GM20431 (cell line): ENCODE measurements at regions not wholly inside any gene's neighbourhood (a gene's known extent, or its start where the extent isn't known, plus 50 kb on each side); places are given as distances from the start of the nearest gene placed in this dataset.

Experiments
- in situ Hi-C: fragments of 300-500 bp; cut with MseI, MboI; formaldehyde crosslinking; loops from one replicate; pipeline ENCODE4 v1.15.0; 2020; ENCODE audit warnings: low sequenced_read_pairs; ENCODE audit not compliant: unreplicated experiment

- in situ Hi-C loops, result no loop called here
These were observed 105.3 kb downstream of the SLC6A15 start for GRCh38 chr12:84807249-84807648.

DNA sequence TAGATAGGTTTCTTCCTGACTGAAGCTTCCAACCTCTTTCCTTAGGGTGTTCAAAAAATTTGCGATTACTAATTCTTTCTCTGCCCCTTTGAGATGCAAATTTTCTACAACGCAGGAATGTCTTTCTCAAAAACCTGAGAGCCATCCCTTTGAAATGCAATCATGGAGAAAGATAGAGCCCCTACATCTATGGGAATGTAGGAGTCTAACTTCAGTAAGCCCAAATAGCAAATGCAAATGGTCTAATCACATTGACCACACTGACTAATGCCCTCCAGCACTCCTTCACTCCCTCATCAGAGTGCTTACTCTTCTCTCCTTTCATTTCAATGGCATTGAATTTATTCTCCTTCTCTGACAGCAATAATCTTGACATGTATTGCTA is 107.1 kb downstream of the SLC6A15 start:
- in situ Hi-C loops, result no loop called here

- in situ Hi-C loops, result no loop called here
These were observed 107.7 kb downstream of the SLC6A15 start for GRCh38 chr12:84804691-84805473.

DNA sequence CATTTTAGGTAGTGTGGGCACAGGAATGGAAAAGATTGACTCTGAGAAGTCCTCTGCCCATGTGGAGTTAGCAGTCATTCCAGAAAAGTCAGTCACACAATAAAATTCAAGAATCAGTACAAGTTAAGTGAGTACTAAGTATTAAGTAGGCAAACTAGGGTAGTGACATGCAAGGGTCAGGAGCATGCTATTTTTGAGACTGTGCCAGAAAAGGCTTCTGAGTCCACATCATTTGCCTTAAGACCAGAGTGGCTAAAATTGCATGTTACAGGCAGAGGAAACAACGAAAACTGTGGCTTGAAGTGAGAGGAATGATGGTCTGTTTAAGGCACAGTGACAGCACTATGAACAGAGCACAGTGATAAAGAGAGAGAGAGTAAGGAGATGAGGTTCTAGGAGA is 108.9 kb downstream of the SLC6A15 start:
- in situ Hi-C loops, result no loop called here

DNA sequence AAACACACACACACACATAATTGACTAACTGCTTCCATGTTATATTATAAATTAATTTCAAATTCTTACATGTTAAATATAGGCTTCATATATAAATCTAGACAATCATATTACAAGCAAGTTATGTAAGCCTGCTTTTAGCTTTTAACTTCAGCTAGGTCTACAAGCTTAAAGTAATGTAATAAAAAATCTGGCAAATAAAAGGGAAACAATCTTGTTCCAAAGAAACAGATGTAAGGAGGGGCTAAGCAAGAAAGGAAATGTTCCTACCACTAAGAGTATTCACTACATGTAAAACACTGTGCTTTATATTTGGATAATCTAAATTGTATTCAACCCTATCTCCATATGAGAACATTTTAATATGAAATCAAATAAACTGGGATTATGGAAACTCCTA is 110.4 kb downstream of the SLC6A15 start:
- in situ Hi-C loops, result no loop called here

GRCh38 chr12:84793558-84794367 is 118.8 kb downstream of the SLC6A15 start:
- in situ Hi-C loops, result no loop called here

- in situ Hi-C loops, result no loop called here
These were observed 121.2 kb downstream of the SLC6A15 start for GRCh38 chr12:84791444-84791843.

DNA sequence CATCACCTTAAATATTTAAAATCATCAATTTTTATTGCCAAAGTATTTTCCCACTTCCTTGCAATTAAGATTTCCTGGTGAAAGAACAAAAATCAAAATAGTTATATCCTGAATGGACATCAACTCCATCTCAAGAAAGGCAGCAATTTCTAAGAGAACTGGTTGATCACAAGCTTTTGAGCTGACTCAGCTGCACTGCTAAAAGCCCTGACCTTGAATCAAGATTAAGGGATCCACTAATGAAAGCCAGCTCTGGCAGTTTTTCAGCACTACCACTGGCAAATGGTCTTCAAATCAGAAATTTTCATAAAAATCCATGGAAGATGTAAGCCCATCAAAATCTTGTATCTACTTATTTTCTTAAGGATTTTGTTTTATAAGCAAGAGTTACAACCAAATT is 123.4 kb downstream of the SLC6A15 start:
- in situ Hi-C loops, result no loop called here

- in situ Hi-C loops, result no loop called here
These were observed 125.3 kb downstream of the SLC6A15 start for GRCh38 chr12:84787253-84787652.

GRCh38 chr12:84786622-84787021 is 126.0 kb downstream of the SLC6A15 start:
- in situ Hi-C loops, result no loop called here

DNA sequence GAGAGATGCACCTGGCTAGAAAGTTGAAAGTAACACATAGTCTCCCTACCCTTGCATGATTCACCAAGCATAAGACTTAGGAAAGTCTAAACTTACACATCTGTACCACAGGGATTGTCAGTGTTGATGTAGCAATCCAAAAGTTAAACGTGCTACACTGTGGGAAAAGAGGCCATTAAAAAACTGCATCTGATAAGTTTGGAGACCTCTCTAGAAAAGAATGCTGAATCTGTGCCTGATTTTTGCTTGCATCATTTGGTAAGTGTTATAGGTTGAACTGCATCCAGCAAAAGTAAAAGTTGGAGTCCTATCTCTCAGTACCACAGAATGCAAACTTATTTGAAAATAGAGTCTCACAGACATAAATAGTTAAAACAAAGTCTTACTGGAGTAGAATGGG is 126.6 kb downstream of the SLC6A15 start:
- in situ Hi-C loops, result no loop called here

- in situ Hi-C loops, result no loop called here
These were observed 127.3 kb downstream of the SLC6A15 start for GRCh38 chr12:84785281-84785680.

GRCh38 chr12:84779169-84779568 is 133.4 kb downstream of the SLC6A15 start:
- in situ Hi-C loops, result no loop called here

DNA sequence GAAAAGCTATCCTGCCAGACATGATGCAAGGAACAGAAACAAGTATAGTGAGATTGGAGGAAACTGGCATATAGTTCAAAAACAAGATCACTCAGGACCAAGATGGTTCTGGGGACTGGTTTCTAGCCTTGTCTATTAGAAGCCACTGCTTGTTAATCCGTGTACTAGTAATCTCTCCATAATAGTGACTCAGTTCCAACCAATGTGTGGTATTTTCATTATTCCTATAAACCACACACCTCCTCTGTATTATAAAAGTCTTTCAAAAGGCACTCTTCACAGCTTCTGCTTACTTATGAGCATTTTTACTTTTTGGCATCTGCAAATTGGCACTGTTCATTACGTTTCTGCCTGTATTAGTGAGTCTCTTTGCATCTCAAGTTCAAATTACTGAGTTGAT is 140.3 kb downstream of the SLC6A15 start:
- in situ Hi-C loops, result no loop called here

GRCh38 chr12:84767079-84767478 is 145.5 kb downstream of the SLC6A15 start:
- in situ Hi-C loops, result no loop called here

DNA sequence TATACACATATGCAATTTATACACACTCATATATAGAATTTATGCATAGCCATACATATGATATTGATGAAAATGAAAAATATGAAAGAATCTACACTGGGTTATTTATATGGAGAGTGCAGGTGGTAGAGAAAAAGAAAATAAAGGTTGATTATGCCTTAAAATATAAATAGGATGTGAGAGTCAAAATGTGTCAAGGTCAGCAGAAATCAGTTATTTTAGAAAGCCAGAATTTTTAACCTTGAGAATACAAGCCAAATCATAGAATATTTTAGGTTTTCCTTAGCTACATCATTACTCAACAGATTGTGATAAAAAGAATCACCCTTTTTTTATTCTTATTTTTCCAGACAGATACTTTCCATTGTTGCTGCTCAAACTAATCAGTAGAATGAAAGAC is 146.2 kb downstream of the SLC6A15 start:
- in situ Hi-C loops, result no loop called here

- in situ Hi-C loops, result no loop called here
These were observed 148.6 kb downstream of the SLC6A15 start for GRCh38 chr12:84764001-84764400.

DNA sequence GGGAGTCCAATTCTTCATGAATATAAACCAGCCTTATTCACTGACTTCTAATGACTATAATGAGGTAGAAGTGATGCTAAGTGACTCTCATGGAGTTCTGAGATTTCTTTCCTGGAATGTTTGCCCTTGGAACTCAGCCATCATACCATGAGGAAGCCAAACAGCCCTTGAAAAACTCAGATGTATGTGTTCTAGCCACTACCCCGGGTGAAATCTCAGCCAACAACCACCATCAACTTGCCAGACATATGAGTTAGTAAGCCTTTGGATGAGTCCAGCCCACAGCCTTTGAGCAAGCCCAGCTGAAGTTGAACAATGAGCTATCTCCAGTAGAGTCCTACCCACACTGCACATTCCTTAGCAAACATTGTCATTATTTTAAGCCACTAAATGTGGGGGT is 149.5 kb downstream of the SLC6A15 start:
- in situ Hi-C loops, result no loop called here

DNA sequence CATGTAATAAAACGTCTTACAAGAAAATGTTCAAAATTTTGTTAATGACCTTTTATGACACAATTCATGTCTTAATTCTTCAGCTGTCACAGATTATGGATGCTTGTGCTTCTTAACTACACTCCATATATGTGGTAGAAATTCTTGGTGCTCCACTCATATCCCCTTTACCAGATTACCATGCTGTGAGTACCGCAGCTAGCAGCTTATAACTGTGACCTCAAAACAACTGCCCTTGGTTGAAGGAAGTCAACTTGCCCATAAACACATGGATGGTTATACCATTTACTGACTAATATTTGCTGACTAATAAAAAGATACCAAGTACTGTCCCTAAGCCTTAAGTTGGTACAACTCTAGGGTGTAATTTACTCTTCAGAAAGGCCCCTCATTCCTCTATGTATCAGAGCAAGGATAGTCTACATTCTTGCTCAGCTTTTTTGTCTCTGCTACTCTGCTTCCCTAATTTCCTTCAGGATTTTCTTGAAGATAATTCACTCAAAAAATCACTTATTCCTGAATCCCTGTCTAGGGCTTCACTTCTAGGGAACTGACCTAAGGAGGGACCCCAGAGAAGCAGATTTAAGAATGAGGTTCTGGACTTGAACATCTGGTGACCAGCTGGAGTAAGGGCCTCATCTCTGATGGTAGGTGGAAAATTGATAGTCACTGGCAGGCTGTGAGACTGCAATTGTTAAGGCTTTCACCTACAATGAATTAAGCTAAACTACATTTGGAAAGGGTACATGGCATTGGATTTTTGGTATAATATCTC is 152.3 kb downstream of the SLC6A15 start:
- in situ Hi-C loops, result no loop called here

DNA sequence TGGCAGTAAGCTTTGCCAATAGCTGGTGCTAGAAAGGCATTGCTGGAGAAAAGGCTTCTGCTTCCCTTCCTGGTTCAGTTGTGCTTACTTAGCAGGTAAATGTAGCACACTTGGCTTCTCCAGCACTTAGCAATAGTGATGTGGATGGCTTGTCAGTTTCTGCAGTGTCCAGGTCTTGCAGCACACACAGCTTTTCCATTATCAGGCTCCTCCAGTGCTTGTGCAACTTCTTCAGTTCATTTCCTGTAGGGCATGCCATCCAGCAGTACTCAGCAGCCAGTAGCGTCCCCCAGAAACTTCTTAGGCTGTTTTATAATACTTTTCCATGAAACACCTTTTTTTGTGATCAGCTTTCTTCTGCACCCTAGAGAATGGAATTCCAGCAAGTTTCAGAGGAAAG is 154.6 kb downstream of the SLC6A15 start:
- in situ Hi-C loops, result no loop called here

DNA sequence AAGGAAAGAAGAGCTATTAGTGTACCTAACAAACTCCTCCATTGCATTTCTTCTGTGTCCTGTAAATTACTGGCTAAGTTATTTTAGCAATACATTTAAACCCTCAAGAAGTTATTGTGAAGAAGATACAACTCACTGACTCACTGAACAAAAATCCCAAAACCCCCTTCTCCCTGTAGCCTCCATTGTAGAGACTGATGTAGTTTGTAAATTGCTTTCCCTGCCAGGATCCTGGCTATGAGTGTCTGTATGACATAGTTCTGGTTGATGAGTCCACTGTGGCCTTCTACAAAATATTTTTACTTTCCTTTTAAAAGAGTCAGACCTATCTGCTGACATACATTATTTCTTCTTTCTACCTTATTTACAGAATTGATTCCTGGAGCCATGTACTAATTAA is 155.6 kb downstream of the SLC6A15 start:
- in situ Hi-C loops, result no loop called here
